SKM-1 treated with dmso at 0.1 percent for 144 hours (cell line): ENCODE measurements at regions not wholly inside any gene's neighbourhood (a gene's known extent, or its start where the extent isn't known, plus 50 kb on each side); places are given as distances from the start of the nearest gene placed in this dataset.
A peak's percentile ranks its signal among the peaks of the same experiment; 100 is the strongest.

Experiments
- DNase-seq: peaks from one replicate; lab custom pipeline; 2025; ENCODE audit not compliant: unreplicated experiment; lab: John Stamatoyannopoulos, UW

GRCh38 chr4:146998157-146998556, 52.5 kb upstream of the TTC29 start:
- DNase-seq = peak; percentile 48

GRCh38 chr4:147003956-147004809, 58.5 kb upstream of the TTC29 start:
- DNase-seq = no peak

- no peak for DNase-seq
These were observed 60.6 kb upstream of the TTC29 start for GRCh38 chr4:147006229-147006628.

- no peak for DNase-seq
These were observed 64.2 kb upstream of the TTC29 start for GRCh38 chr4:147009875-147010274.

- DNase-seq = no peak
These were observed 65.7 kb upstream of the TTC29 start for GRCh38 chr4:147011411-147011810.

GRCh38 chr4:147012059-147012707, 66.5 kb upstream of the TTC29 start:
- DNase-seq = no peak

GRCh38 chr4:147014946-147015345, 69.3 kb upstream of the TTC29 start:
- no peak for DNase-seq

- DNase-seq = no peak
These were observed 69.8 kb upstream of the TTC29 start for GRCh38 chr4:147015491-147015890.

GRCh38 chr4:147017081-147017480, 71.4 kb upstream of the TTC29 start:
- no peak for DNase-seq

GRCh38 chr4:147019091-147019490, 73.4 kb upstream of the TTC29 start:
- DNase-seq = peak; percentile 20

GRCh38 chr4:147020456-147020855, 74.8 kb upstream of the TTC29 start:
- DNase-seq = no peak

GRCh38 chr4:147025042-147025441, 79.4 kb upstream of the TTC29 start:
- no peak for DNase-seq

GRCh38 chr4:147029296-147029695, 83.6 kb upstream of the TTC29 start:
- DNase-seq = no peak

GRCh38 chr4:147034372-147034771, 88.7 kb upstream of the TTC29 start:
- no peak for DNase-seq

GRCh38 chr4:147037069-147037468, 91.4 kb upstream of the TTC29 start:
- DNase-seq = no peak

GRCh38 chr4:147039976-147040575, 94.4 kb upstream of the TTC29 start:
- DNase-seq = no peak

GRCh38 chr4:147040874-147041273, 95.2 kb upstream of the TTC29 start:
- DNase-seq = no peak

- DNase-seq = no peak
These were observed 95.7 kb upstream of the TTC29 start for GRCh38 chr4:147041376-147041775.

GRCh38 chr4:147042046-147042445, 96.4 kb upstream of the TTC29 start:
- DNase-seq = no peak

- no peak for DNase-seq
These were observed 98.6 kb upstream of the TTC29 start for GRCh38 chr4:147044241-147044640.

- DNase-seq = no peak
These were observed 104.3 kb upstream of the TTC29 start for GRCh38 chr4:147049946-147050345.

GRCh38 chr4:147050356-147050765, 104.7 kb upstream of the TTC29 start:
- no peak for DNase-seq
